Astrocyte of the spinal cord (primary cell): ENCODE measurements at regions not wholly inside any gene's neighbourhood (a gene's known extent, or its start where the extent isn't known, plus 50 kb on each side); places are given as distances from the start of the nearest gene placed in this dataset.

Experiments used
- DNase-seq: peaks from one replicate; pipeline ENCODE4 v3.0.0; 2011; ENCODE audit warnings: low read depth, low spot score
- H3K4me3 ChIP-seq: 2 replicates; pipeline ENCODE4 v1.5.1; 2011; ENCODE audit warnings: low read depth, mild to moderate bottlenecking, low read length, moderate library complexity
- CTCF ChIP-seq: IDR thresholded peaks from 2 replicates; pipeline ENCODE4 v1.5.1; 2012; ENCODE audit warnings: low read depth, mild to moderate bottlenecking, low read length, inconsistent platforms
- in situ Hi-C: cut with HindIII; loops from 2 replicates; pipeline ENCODE4 v1.10.0; 2017; ENCODE audit warnings: low sequenced_read_pairs

GRCh38 chrX:15055146-15055930 lies 182.1 kb downstream of the MOSPD2 start:
- H3K4me3 ChIP-seq, result no peak overlapping the region

GRCh38 chrX:15050395-15050794 lies 177.2 kb downstream of the MOSPD2 start:
- DNase-seq, result no peak
- in situ Hi-C loops, result no loop called here
- H3K4me3 ChIP-seq, result no peak overlapping the region
- no peak for TF ChIP-seq CTCF

More at GRCh38 chrX:15055146-15055930, 182.1 kb downstream of the MOSPD2 start:
- in situ Hi-C loops, result no loop called here
- no peak for TF ChIP-seq CTCF
- peak; percentile 44 for DNase-seq

GRCh38 chrX:15043538-15043937 lies 170.3 kb downstream of the MOSPD2 start:
- DNase-seq, result peak; percentile 2
- in situ Hi-C loops, result no loop called here
- no peak for TF ChIP-seq CTCF
- no peak overlapping the region for H3K4me3 ChIP-seq

- no peak for DNase-seq
- TF ChIP-seq CTCF, result no peak
- in situ Hi-C loops, result no loop called here
- no peak overlapping the region for H3K4me3 ChIP-seq
These were observed 160.7 kb downstream of the MOSPD2 start for GRCh38 chrX:15033917-15034316.

- in situ Hi-C loops, result no loop called here
- TF ChIP-seq CTCF, result no peak
- no peak overlapping the region for H3K4me3 ChIP-seq
- no peak for DNase-seq
These were observed 144.3 kb downstream of the MOSPD2 start for GRCh38 chrX:15017491-15017890.

GRCh38 chrX:15016051-15016450 lies 142.8 kb downstream of the MOSPD2 start:
- TF ChIP-seq CTCF, result no peak
- in situ Hi-C loops, result no loop called here
- H3K4me3 ChIP-seq, result no peak overlapping the region
- DNase-seq, result no peak
